SK-N-MC (cell line): ENCODE measurements at regions not wholly inside any gene's neighbourhood (a gene's known extent, or its start where the extent isn't known, plus 50 kb on each side); places are given as distances from the start of the nearest gene placed in this dataset.

Experiments used
- EZH2 ChIP-seq: fragments of 200-600 bp; sonication (generic); IDR thresholded peaks from one replicate; pipeline ENCODE4 v1.6.1; 2017; ENCODE audit warnings: antibody characterized with exemption
- POLR2AphosphoS5 ChIP-seq: IDR thresholded peaks from 2 replicates; pipeline ENCODE4 v1.6.1; 2012; ENCODE audit warnings: mild to moderate bottlenecking, low read depth, low read length, borderline replicate concordance

DNA sequence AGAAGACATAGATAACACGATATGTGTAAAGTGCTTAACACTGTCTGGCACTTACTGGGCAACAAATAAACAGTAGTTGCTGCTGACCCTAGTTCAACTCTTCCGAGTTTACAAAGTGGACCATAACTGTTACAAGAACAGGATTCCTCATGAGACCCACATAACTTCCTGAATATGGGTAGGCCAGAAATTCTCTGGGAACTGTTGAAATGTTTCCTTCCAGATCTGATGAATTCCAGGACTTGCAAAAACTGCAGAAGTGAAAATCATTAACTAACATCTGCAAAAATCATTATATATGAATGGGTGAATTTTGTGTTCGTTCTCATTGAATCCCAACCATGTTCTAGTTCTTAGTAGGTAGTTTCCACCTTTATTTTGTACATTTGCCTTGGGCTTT lies 181.7 kb upstream of the MME start:
- TF ChIP-seq POLR2AphosphoS5 (no peak), EZH2 (no peak)
